H9 (cell line): ENCODE measurements at regions not wholly inside any gene's neighbourhood (a gene's known extent, or its start where the extent isn't known, plus 50 kb on each side); places are given as distances from the start of the nearest gene placed in this dataset.

Experiments
- DNase-seq: peaks from one replicate; pipeline ENCODE4 v3.0.0-alpha.2; 2017
- H2AFZ ChIP-seq: one replicate; pipeline ENCODE4 v1.6.1; 2013; ENCODE audit warnings: mild to moderate bottlenecking, low read length, control low read depth, moderate library complexity
- H2AK5ac ChIP-seq: 2 replicates; pipeline ENCODE4 v1.6.1; 2013; ENCODE audit warnings: low read length, control low read depth, mixed read lengths; ENCODE audit not compliant: insufficient read length
- H2BK120ac ChIP-seq: one replicate; pipeline ENCODE4 v1.6.1; 2013; ENCODE audit warnings: low read depth, mild to moderate bottlenecking, low read length, control low read depth, inconsistent platforms; ENCODE audit not compliant: poor library complexity, severe bottlenecking
- H2BK12ac ChIP-seq: 2 replicates; pipeline ENCODE4 v1.6.1; 2013; ENCODE audit warnings: low read length, control low read depth, mixed read lengths, low read depth; ENCODE audit not compliant: insufficient read length
- H2BK15ac ChIP-seq: 2 replicates; pipeline ENCODE4 v1.6.1; 2013; ENCODE audit warnings: low read depth, low read length, control low read depth
- H2BK20ac ChIP-seq: one replicate; pipeline ENCODE4 v1.6.1; 2013; ENCODE audit warnings: low read depth, mild to moderate bottlenecking, low read length, control low read depth, inconsistent platforms; ENCODE audit not compliant: poor library complexity, severe bottlenecking
- H2BK5ac ChIP-seq: 2 replicates; pipeline ENCODE4 v1.6.1; 2013; ENCODE audit warnings: low read length, control low read depth, mixed read lengths; ENCODE audit not compliant: insufficient read length
- H3K14ac ChIP-seq: 2 replicates; pipeline ENCODE4 v1.6.1; 2013; ENCODE audit warnings: low read length, control low read depth; ENCODE audit not compliant: insufficient read depth
- H3K18ac ChIP-seq: 2 replicates; pipeline ENCODE4 v1.6.1; 2013; ENCODE audit warnings: low read depth, mild to moderate bottlenecking, mixed read lengths, low read length, control low read depth; ENCODE audit not compliant: insufficient read length
- H3K23ac ChIP-seq: 2 replicates; pipeline ENCODE4 v1.6.1; 2013; ENCODE audit warnings: low read length, control low read depth, mixed read lengths, low read depth; ENCODE audit not compliant: insufficient read length
- H3K23me2 ChIP-seq: 2 replicates; pipeline ENCODE4 v1.6.1; 2013; ENCODE audit warnings: low read depth, mild to moderate bottlenecking, mixed read lengths, low read length, control low read depth; ENCODE audit not compliant: insufficient read length, poor library complexity, severe bottlenecking
- H3K27ac ChIP-seq: 2 replicates; pipeline ENCODE4 v1.5.1; 2013; ENCODE audit warnings: low read length, control low read depth, mixed read lengths, low read depth; ENCODE audit not compliant: insufficient read length
- H3K27me3 ChIP-seq: 2 replicates; pipeline ENCODE4 v1.6.1; 2013; ENCODE audit warnings: low read length, control low read depth, inconsistent platforms; ENCODE audit not compliant: insufficient read depth
- H3K4ac ChIP-seq: 2 replicates; pipeline ENCODE4 v1.6.1; 2013; ENCODE audit warnings: low read depth, mild to moderate bottlenecking, control low read depth, inconsistent platforms, low read length, moderate library complexity
- H3K4me1 ChIP-seq: 2 replicates; pipeline ENCODE4 v1.6.1; 2013; ENCODE audit warnings: low read length, control low read depth, inconsistent platforms; ENCODE audit not compliant: insufficient read depth
- H3K4me2 ChIP-seq: 2 replicates; pipeline ENCODE4 v1.6.1; 2013; ENCODE audit warnings: low read length, control low read depth, mixed read lengths; ENCODE audit not compliant: insufficient read length, insufficient read depth
- H3K56ac ChIP-seq: 2 replicates; pipeline ENCODE4 v1.6.1; 2013; ENCODE audit warnings: low read depth, mild to moderate bottlenecking, mixed read lengths, low read length, control low read depth; ENCODE audit not compliant: insufficient read length
- H3K79me1 ChIP-seq: 2 replicates; pipeline ENCODE4 v1.6.1; 2013; ENCODE audit warnings: low read depth, mild to moderate bottlenecking, moderate library complexity, low read length, control low read depth, inconsistent platforms; ENCODE audit not compliant: insufficient read depth, poor library complexity, severe bottlenecking
- H3K79me2 ChIP-seq: 2 replicates; pipeline ENCODE4 v1.6.1; 2013; ENCODE audit warnings: low read length, control low read depth, inconsistent platforms; ENCODE audit not compliant: insufficient read depth
- H3K9ac ChIP-seq: 2 replicates; pipeline ENCODE4 v1.6.1; 2013; ENCODE audit warnings: low read length, control low read depth, mixed read lengths; ENCODE audit not compliant: insufficient read length; ENCODE audit errors: extremely low read depth
- H3K9me3 ChIP-seq: one replicate; pipeline ENCODE4 v1.6.1; 2013; ENCODE audit warnings: low read depth, low read length, inconsistent platforms; ENCODE audit not compliant: control insufficient read depth
- H3T11ph ChIP-seq: one replicate; pipeline ENCODE4 v1.6.1; 2013; ENCODE audit warnings: mild to moderate bottlenecking, low read length, control low read depth, inconsistent platforms
- H4K20me1 ChIP-seq: one replicate; pipeline ENCODE4 v1.6.1; 2013; ENCODE audit not compliant: control insufficient read depth, insufficient read length, insufficient read depth
- H4K5ac ChIP-seq: 2 replicates; pipeline ENCODE4 v1.6.1; 2013; ENCODE audit warnings: low read depth, mild to moderate bottlenecking, mixed read lengths, low read length, control low read depth; ENCODE audit not compliant: insufficient read length
- H4K8ac ChIP-seq: replicated peaks from 2 replicates; pipeline ENCODE4 v1.6.1; 2013; ENCODE audit warnings: low read length, control low read depth, mixed read lengths, low read depth; ENCODE audit not compliant: insufficient read length
- H4K91ac ChIP-seq: 2 replicates; pipeline ENCODE4 v1.6.1; 2013; ENCODE audit warnings: low read depth, mild to moderate bottlenecking, moderate library complexity, mixed read lengths, low read length, control low read depth; ENCODE audit not compliant: insufficient read length
- H3K27ac Mint-ChIP-seq, 3 experiments: 2 replicates in 2 of 3; 3 replicates in 1 of 3; pipeline ENCODE4 v1.8.0; 2020 to 2021; ENCODE audit warnings: mixed read lengths in 3 of 3, mild to moderate bottlenecking in 1 of 3, moderate library complexity in 1 of 3
- H3K27me3 Mint-ChIP-seq: 2 replicates; pipeline ENCODE4 v1.8.0; 2021; ENCODE audit warnings: low read depth, mild to moderate bottlenecking, moderate library complexity, mixed read lengths
- H3K36me3 Mint-ChIP-seq, 3 experiments: 2 replicates in 2 of 3; 3 replicates in 1 of 3; pipeline ENCODE4 v1.8.0; 2020 to 2021; ENCODE audit warnings: low read depth in 3 of 3, mixed read lengths in 3 of 3; ENCODE audit not compliant: insufficient read depth in 1 of 3
- H3K4me1 Mint-ChIP-seq, 2 experiments: 2 replicates each; pipeline ENCODE4 v1.8.0; 2020; ENCODE audit warnings: mixed read lengths in 2 of 2
- H3K4me3 Mint-ChIP-seq, 2 experiments: 2 replicates in 1 of 2; 3 replicates in 1 of 2; pipeline ENCODE4 v1.8.0; 2020 to 2021; ENCODE audit warnings: mild to moderate bottlenecking in 2 of 2, mixed read lengths in 2 of 2, moderate library complexity in 1 of 2
- H3K9me3 Mint-ChIP-seq, 2 experiments: 2 replicates in 1 of 2; 3 replicates in 1 of 2; pipeline ENCODE4 v1.8.0; 2020; ENCODE audit warnings: mild to moderate bottlenecking in 2 of 2, mixed read lengths in 2 of 2, moderate library complexity in 1 of 2
- CTCF ChIP-seq: fragments of 200-600 bp; sonication (generic); conservative IDR thresholded peaks from 3 replicates; pipeline ENCODE4 v1.8.0; 2021; ENCODE audit warnings: antibody characterized with exemption, mild to moderate bottlenecking
- WGBS: extraction: QIAGEN DNeasy Blood & Tissue Kit; methylation state at CpG from one replicate; pipeline ENCODE4 v1.1.7; 2013; ENCODE audit warnings: missing lambda C conversion rate, low lambda C conversion rate, mixed read lengths; ENCODE audit not compliant: insufficient read length; ENCODE audit errors: extremely low coverage; 5-methylcytosine and 5-hydroxymethylcytosine counted together

- Histone ChIP-seq H2BK120ac (no peak overlapping the region), H3K79me1 (no peaks in the 10 kb centered on the region), H2BK5ac (no peak overlapping the region), H3K56ac (no peak overlapping the region), H3K18ac (no peak overlapping the region), H4K5ac (no peak overlapping the region), H3K4ac (no peak overlapping the region), H3K14ac (no peak overlapping the region), H3K9me3 (no peaks in the 10 kb centered on the region), H4K91ac (no peak overlapping the region), H3T11ph (no peak overlapping the region), H3K79me2 (no peaks in the 10 kb centered on the region), H3K27me3 (no peaks in the 10 kb centered on the region; the same call in 1 of the 2 replicates), H2BK15ac (no peak overlapping the region), H3K9ac (no peak overlapping the region), H4K20me1 (no peaks in the 10 kb centered on the region), H2BK12ac (no peak overlapping the region), H3K23ac (no peak overlapping the region), H3K23me2 (no peaks in the 10 kb centered on the region), H3K4me2 (no peak overlapping the region), H2AK5ac (no peak overlapping the region), H3K27ac (no peak overlapping the region), H2BK20ac (no peak overlapping the region), H3K4me1 (no peaks in the 10 kb centered on the region), H4K8ac (no peak overlapping the region), H2AFZ (no peak overlapping the region)
- WGBS, result no CpG with 5 or more reads among the region's 4 CpGs
- DNase-seq, result no peak
- peaks cover 24 to 28% of the 10 kb centered on the region in 2 experiments for H3K9me3 Mint-ChIP-seq
- H3K4me1 Mint-ChIP-seq, result peaks cover 18 to 19% of the 10 kb centered on the region in 2 experiments
- H3K36me3 Mint-ChIP-seq, result peaks cover 0 to 16% (median 7%) of the 10 kb centered on the region in 3 experiments; a peak in 4 of 7 replicates
- no peak overlapping the region for H3K27ac Mint-ChIP-seq
- TF ChIP-seq CTCF, result no peak
- H3K27me3 Mint-ChIP-seq, result peaks cover 3% of the 10 kb centered on the region
- H3K4me3 Mint-ChIP-seq, result no peak overlapping the region
Observed at GRCh38 chr1:29465755-29466154, 229.4 kb downstream of the PTPRU start.
